ENCODE measurements at regions not wholly inside any gene's neighbourhood (a gene's known extent, or its start where the extent isn't known, plus 50 kb on each side); places are given as distances from the start of the nearest gene placed in this dataset.

DNA sequence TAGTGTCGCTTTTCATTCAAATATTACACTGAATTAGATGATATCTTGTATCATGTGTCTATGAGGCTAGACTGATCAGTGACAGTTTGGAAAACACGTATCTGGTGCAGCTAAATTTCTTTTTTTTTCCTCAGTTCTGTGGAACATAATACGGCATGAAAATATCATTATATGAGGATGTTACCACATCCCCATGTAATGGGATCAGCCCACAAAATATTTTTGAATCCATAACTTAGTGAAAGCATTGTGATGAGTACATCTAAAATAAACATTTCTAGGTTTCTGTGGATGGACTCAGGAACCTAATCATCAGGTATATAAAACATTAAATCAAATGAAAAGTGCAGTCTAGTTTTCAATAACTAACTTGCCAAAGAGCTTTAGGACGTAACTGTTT lies 356.3 kb downstream of the USP25 start:
- Mint-ChIP-seq H3K9me3 (no peaks in the 10 kb centered on the region), H3K27ac (no peak overlapping the region), H3K36me3 (no peaks in the 10 kb centered on the region), H3K27me3 (no peaks in the 10 kb centered on the region), H3K4me1 (no peaks in the 10 kb centered on the region), H3K4me3 (no peak overlapping the region)
- DNase-seq: no peak
- POLR2A ChIA-PET: no interaction called here
- no peak for ATAC-seq (ENCODE audit: low read depth)

DNA sequence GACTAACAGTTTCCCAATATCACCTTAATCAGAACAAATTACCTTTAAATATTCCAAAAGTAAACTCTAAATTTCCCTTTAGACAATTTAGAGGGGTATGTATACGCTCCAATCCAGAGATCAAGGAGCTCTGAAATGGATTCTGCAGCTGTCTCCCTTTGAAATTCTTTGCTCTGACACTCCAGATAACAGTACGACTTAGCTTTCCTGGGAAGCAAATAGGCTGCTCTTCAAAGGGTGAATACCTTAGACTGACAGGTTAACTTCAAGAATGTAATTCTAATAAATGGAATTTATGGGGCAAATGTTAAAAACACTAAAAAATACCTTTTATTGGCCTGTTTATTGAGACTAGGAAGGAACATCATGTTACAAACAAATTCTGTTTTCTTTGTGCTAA lies 357.2 kb downstream of the USP25 start:
- Mint-ChIP-seq H3K36me3 (no peaks in the 10 kb centered on the region), H3K27ac (no peak overlapping the region), H3K4me1 (no peaks in the 10 kb centered on the region), H3K9me3 (no peaks in the 10 kb centered on the region), H3K27me3 (no peaks in the 10 kb centered on the region), H3K4me3 (no peak overlapping the region)
- ATAC-seq (ENCODE audit: low read depth) (no peak), DNase-seq (no peak)
- POLR2A ChIA-PET: no interaction called here

DNA sequence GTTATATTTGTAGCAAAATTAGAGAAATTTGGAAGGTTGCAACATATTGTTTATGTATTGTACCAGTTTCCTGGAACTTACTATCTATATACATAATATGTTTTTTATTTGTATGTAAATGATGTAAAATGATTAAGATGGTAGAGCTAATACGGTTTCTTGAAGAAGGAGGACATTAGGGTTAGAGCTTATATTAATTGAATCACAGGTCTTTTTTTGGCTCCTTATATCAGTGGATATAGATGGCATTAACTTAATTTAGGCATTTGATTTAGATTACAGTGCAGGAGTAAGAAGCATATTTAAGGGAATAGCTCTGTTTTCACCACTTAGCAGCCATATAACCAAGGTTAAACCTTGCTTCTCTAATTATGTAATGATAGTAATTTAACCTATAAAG lies 357.7 kb downstream of the USP25 start:
- Mint-ChIP-seq H3K4me1 (no peaks in the 10 kb centered on the region), H3K36me3 (no peaks in the 10 kb centered on the region), H3K27ac (no peak overlapping the region), H3K4me3 (no peak overlapping the region), H3K27me3 (no peaks in the 10 kb centered on the region), H3K9me3 (no peaks in the 10 kb centered on the region)
- DNase-seq (no peak), ATAC-seq (ENCODE audit: low read depth) (no peak)
- POLR2A ChIA-PET: no interaction called here

DNA sequence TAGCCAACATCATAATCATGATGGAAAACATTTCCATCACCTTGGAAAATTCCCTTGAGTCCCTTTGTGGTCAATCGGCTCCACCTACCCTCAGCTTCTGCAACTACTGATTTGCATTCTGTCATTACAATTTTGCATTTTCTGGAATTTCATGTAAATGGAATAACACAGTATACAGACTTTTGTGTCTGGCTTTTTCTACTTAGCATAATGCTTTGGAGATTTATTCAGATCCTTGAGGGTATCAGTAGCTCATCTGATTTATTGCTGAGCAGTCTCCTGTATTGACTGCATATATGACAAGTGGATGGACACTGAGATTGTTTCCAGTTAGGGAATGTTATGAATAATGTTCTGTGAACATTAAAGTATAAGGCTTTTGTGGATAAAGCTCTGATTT lies 358.3 kb downstream of the USP25 start:
- Mint-ChIP-seq H3K4me1 (no peaks in the 10 kb centered on the region), H3K36me3 (no peaks in the 10 kb centered on the region), H3K27ac (no peak overlapping the region), H3K27me3 (no peaks in the 10 kb centered on the region), H3K9me3 (no peaks in the 10 kb centered on the region), H3K4me3 (no peak overlapping the region)
- DNase-seq: no peak
- POLR2A ChIA-PET: no interaction called here
- no peak for ATAC-seq (ENCODE audit: low read depth)

DNA sequence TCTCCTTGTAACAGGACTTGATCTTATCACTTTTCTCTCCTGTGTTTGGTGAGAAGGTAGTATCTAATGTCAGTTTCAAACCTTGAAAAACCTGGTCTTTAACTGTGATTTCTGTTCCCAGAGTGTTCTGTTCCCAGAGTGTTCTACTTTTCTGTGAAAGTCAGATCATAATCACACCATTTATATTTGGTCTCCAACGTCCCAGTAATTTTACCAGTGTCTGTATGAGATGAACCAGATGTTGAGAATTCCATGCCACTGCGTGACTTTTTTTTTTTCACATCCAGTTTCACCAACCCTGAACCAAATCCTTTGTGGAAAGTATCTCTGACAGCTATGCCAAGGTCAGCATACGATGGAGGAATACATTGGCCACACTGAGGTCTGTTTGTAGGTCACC lies 365.2 kb downstream of the USP25 start:
- DNase-seq (no peak), ATAC-seq (ENCODE audit: low read depth) (no peak)
- Mint-ChIP-seq H3K4me3 (no peak overlapping the region), H3K27ac (no peak overlapping the region), H3K36me3 (no peaks in the 10 kb centered on the region), H3K27me3 (no peaks in the 10 kb centered on the region), H3K9me3 (no peaks in the 10 kb centered on the region), H3K4me1 (no peaks in the 10 kb centered on the region)
- POLR2A ChIA-PET: no interaction called here

DNA sequence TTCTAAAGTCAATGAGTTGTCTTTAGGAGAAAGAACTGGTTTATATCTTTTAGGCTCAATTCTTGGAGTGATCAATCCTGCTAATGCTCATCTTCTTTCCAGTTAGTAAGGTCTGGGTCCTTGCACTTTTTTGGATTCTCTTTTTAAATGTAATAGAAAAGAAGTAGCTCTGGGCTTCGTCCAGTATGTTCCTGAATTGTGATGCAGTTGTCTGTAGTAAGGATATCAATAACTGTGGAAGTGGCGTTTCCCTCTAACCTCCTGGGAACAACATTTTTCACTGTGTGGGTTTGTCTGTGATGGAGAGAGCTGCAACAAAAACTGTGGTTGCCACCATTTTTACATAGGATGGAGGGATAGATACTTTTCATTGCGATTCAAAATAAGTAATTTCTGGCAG lies 367.2 kb downstream of the USP25 start:
- ATAC-seq (ENCODE audit: low read depth) (no peak), DNase-seq (no peak)
- H3K27me3 Mint-ChIP-seq: peaks cover 3% of the 10 kb centered on the region
- no peak overlapping the region for H3K27ac Mint-ChIP-seq
- no peaks in the 10 kb centered on the region for H3K4me1 Mint-ChIP-seq
- POLR2A ChIA-PET: no interaction called here
- no peaks in the 10 kb centered on the region for H3K9me3 Mint-ChIP-seq
- H3K4me3 Mint-ChIP-seq: no peak overlapping the region
- H3K36me3 Mint-ChIP-seq: no peaks in the 10 kb centered on the region

DNA sequence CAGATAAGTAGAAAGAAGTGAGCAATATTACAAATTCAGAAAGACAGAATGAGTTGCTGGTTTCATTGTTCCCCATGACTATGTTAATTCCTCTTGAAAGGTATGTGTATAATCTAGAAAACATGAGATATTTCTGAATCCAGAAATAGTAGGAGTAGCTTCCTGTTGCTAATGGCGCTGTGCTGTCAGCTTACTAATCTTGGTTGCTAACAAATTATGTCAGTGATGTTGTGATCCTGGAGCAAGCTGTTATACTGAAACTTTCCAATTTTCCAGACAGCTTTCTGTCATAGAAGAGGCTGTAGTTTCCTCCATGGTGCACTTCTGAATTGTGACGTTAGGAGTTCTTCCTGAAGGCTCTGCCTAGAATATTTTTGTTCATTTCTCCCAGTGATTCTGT lies 372.3 kb downstream of the USP25 start:
- Mint-ChIP-seq H3K27me3 (peaks cover 3% of the 10 kb centered on the region), H3K4me1 (no peaks in the 10 kb centered on the region), H3K4me3 (no peak overlapping the region), H3K36me3 (no peaks in the 10 kb centered on the region), H3K9me3 (no peaks in the 10 kb centered on the region), H3K27ac (no peak overlapping the region)
- DNase-seq: no peak
- ATAC-seq (ENCODE audit: low read depth): no peak
- POLR2A ChIA-PET: no interaction called here

DNA sequence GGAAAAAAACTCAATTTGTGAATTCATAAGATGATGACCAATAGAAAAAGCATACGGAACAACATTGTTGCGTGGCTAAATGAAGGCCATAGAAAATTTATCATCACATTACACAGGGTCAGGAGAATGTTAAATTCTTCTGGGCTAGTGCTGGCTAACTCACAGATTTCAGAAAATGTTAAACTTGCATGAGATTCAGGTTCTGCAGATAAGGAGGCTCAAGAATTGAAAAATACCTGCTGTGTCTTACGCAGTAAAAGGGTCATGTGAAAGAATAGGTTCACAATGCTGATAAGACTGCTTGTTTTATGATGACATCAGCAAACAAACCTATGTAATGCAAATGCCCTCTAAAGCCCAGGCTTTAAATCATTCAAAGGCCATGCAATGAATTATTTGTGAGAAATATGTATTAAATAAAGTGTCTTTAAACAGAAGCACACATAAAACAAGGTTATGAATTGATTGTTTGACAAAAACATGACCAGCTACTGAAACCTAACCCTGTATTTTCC lies 378.8 kb downstream of the USP25 start:
- Mint-ChIP-seq H3K4me1 (no peaks in the 10 kb centered on the region), H3K9me3 (no peaks in the 10 kb centered on the region), H3K36me3 (no peaks in the 10 kb centered on the region), H3K27me3 (no peaks in the 10 kb centered on the region), H3K4me3 (no peak overlapping the region), H3K27ac (no peak overlapping the region)
- ATAC-seq (ENCODE audit: low read depth): no peak
- DNase-seq: no peak
- POLR2A ChIA-PET: no interaction called here

DNA sequence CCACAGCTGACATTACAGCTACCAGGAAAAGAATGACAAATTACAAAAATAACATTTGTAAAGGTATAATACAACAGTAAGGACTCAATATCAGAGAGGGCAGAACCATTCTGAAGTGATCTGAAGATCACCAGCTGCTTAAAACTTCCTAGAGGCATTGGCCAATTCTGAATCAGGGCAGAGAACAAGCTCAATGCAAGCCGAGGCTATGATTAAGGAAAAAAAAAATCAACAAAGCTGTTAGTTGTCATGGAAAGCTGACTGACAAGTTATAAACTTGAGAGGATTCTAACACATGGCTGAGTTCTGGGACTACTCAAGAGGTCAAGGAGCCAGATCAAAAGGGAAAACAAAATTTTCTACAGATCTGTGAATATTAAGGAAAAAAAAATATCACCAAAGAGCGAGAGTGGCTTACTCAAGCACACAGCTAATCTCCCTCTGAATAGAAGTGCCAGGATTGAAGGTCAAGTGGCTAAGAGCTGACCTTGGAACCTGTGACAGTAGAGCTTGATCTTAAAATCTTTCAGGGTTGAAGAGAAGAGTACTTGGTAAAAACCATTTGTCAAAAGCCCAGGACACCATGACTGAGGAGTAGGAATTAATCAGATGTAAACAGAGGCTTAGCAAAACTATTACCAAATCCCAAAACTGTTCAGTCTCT lies 383.4 kb downstream of the USP25 start:
- no peak overlapping the region for H3K27ac Mint-ChIP-seq
- no peak overlapping the region for H3K4me3 Mint-ChIP-seq
- no peaks in the 10 kb centered on the region for H3K27me3 Mint-ChIP-seq
- DNase-seq (no peak), ATAC-seq (ENCODE audit: low read depth) (no peak)
- no peaks in the 10 kb centered on the region for H3K4me1 Mint-ChIP-seq
- H3K36me3 Mint-ChIP-seq: no peaks in the 10 kb centered on the region
- peaks cover 1% of the 10 kb centered on the region for H3K9me3 Mint-ChIP-seq
- POLR2A ChIA-PET: no interaction called here

DNA sequence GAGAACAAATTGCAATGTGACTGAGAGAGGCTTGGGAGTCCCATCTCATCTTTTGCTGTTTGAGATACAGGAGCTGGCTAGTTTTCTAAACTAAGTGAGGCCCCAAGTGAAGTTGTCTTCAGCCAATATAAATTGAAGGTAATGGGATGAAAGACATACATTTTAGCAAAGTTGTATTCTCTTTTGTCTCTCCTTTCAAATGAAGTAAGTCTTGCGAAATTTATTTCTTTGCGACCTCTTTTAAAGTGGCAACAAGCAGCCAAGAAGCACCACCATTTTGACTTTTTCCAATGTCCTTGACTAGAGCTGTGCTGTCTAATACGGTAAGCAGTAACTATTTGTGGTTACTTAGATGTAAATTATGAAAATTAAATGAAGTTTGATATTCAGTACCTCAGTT lies 385.7 kb downstream of the USP25 start:
- POLR2A ChIA-PET: no interaction called here
- peaks cover 1% of the 10 kb centered on the region for H3K9me3 Mint-ChIP-seq
- H3K4me3 Mint-ChIP-seq: no peak overlapping the region
- H3K36me3 Mint-ChIP-seq: no peaks in the 10 kb centered on the region
- ATAC-seq (ENCODE audit: low read depth) (no peak), DNase-seq (no peak)
- H3K27me3 Mint-ChIP-seq: no peaks in the 10 kb centered on the region
- H3K27ac Mint-ChIP-seq: no peak overlapping the region
- no peaks in the 10 kb centered on the region for H3K4me1 Mint-ChIP-seq

DNA sequence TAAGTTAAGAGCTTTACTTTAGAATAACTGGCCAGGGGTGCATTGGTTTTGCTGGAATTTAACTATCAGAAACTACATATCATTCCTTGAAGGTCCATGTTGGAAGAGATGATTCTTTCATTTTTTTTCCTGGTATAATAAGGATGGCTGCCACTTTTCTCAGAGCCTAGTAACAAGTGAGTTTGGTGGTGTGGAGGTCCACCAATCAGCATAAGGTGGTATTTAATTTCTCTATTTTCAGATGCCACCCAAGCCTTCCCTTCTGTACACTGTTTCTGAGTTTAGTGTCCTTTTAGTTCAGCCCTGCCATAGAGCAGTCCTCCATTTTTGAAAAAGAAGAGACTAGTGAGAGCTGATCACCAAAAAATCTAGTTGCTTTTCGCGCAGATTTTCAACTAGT lies 386.3 kb downstream of the USP25 start:
- Mint-ChIP-seq H3K27me3 (no peaks in the 10 kb centered on the region), H3K27ac (no peak overlapping the region), H3K4me1 (no peaks in the 10 kb centered on the region), H3K9me3 (peaks cover 1% of the 10 kb centered on the region), H3K36me3 (no peaks in the 10 kb centered on the region), H3K4me3 (no peak overlapping the region)
- DNase-seq (no peak), ATAC-seq (ENCODE audit: low read depth) (no peak)
- POLR2A ChIA-PET: no interaction called here

DNA sequence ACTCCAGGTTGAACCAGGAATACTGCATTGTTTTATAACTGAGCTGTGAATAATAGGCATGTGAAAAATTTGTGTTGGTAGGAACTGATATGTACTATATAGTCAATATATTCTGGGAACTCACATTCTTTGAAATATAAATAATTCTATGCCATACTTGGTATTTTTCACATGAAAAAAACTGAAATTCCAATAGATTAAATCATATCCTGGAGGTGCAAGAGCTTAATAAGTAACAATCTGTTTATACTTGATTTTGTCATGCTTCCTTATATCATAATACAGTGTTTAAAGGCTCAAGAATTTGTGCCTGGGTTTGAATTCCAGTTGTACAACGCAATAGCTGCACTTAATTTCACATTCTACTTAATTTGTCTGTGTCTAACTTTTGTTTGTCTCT lies 387.0 kb downstream of the USP25 start:
- H3K27me3 Mint-ChIP-seq: no peaks in the 10 kb centered on the region
- peaks cover 1% of the 10 kb centered on the region for H3K9me3 Mint-ChIP-seq
- no peak overlapping the region for H3K4me3 Mint-ChIP-seq
- POLR2A ChIA-PET: no interaction called here
- ATAC-seq (ENCODE audit: low read depth): no peak
- no peak overlapping the region for H3K27ac Mint-ChIP-seq
- DNase-seq: no peak
- no peaks in the 10 kb centered on the region for H3K4me1 Mint-ChIP-seq
- no peaks in the 10 kb centered on the region for H3K36me3 Mint-ChIP-seq

DNA sequence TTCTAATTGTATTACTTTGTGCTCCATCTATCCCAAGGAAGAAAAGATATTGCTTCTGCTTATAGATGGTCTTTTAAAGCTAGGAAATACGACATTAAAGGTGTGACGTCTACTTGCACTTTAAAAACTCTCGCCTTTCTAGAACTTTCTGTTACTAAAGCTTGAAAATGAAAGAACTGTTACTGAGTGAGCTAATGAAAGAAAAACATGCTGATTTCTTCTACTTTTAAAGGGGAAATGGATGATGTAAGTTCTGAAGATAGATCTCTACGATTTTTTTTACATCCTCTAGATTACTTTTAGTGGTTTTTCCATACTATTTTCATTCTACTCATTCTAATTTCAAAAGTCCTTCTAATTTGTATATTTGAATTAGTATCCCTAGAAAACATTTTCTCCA lies 387.5 kb downstream of the USP25 start:
- no peak for ATAC-seq (ENCODE audit: low read depth)
- Mint-ChIP-seq H3K36me3 (no peaks in the 10 kb centered on the region), H3K4me1 (no peaks in the 10 kb centered on the region), H3K4me3 (no peak overlapping the region), H3K27ac (no peak overlapping the region), H3K9me3 (peaks cover 1% of the 10 kb centered on the region), H3K27me3 (no peaks in the 10 kb centered on the region)
- no peak for DNase-seq
- POLR2A ChIA-PET: no interaction called here

DNA sequence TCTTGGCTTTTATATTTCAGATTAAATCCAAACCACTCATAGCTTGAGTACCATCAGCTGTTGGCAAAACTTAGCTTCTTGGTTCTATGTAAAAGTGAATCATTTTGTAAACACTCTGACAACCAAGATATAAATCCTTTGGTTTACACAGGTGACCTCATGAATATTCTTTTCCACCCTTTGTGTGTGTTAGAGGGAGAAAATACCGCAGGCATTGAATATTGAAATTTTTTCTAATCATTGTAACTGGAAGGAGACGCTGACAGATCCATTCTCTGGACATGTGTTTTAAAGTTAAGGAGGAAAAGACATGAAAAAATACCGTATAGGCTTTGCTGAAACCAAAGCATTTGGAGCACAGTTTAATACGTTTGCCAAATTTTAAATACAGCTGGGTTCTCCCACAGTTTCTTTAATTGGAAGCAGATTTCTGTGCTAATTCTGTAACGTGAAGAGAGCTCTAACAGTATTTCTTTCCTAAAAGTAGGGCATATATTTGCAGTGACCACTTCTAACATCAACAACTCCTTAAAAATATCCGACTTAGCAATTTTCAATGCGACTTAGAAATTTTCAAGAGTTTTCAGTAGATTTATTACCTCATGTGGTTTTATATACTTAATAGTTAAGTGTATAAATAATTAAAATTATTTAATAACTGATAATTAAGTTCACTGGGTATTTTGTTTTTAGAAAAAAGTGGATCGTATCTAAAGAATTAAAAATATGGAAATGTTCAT lies 388.2 kb downstream of the USP25 start:
- Mint-ChIP-seq H3K4me1 (no peaks in the 10 kb centered on the region), H3K36me3 (no peaks in the 10 kb centered on the region), H3K4me3 (no peak overlapping the region), H3K27me3 (no peaks in the 10 kb centered on the region), H3K27ac (no peak overlapping the region), H3K9me3 (peaks cover 1% of the 10 kb centered on the region)
- no peak for ATAC-seq (ENCODE audit: low read depth)
- POLR2A ChIA-PET: no interaction called here
- DNase-seq: no peak
